ENCODE measurements at regions not wholly inside any gene's neighbourhood (a gene's known extent, or its start where the extent isn't known, plus 50 kb on each side); places are given as distances from the start of the nearest gene placed in this dataset.

- DNase-seq (no peak), ATAC-seq (replicated peaks in 1 of 2) (no peak)
- peaks cover 6 to 14% of the 10 kb centered on the region in 2 donors for H3K9me3 Mint-ChIP-seq
- H3K36me3 Mint-ChIP-seq (ENCODE audit: insufficient read depth in 2 of 2), result peaks cover 11 to 15% of the 10 kb centered on the region in 2 donors
- H3K4me1 Mint-ChIP-seq (ENCODE audit: low read depth), result no peaks in the 10 kb centered on the region
- H3K4me3 Mint-ChIP-seq, result no peak overlapping the region
- no peaks in the 10 kb centered on the region for H3K27me3 Mint-ChIP-seq (ENCODE audit: low read depth)
- H3K27ac Mint-ChIP-seq, result no peak overlapping the region
Observed at GRCh38 chr20:40977218-40977617, 51.4 kb upstream of the TOP1 start.

DNA sequence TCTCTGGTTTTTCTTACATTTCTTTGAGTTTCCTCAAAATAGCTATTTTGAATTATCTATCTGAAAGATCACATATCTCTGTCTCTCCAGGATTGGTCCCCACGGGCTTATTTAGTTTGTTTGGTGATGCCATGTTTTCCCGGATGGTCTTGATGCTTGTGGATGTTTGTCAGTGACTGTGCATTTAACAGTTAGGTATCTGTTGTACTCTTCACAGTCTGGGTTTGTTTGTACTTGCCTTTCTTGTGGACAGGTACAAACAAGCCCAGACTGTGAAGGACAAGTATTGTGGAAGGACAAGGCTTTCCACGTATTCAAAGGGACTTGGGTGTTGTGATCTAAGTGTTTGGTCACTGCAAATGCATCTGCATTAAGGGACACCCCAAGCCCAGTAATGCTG lies 49.9 kb upstream of the TOP1 start:
- no peaks in the 10 kb centered on the region for H3K4me1 Mint-ChIP-seq (ENCODE audit: low read depth)
- no peak overlapping the region for H3K27ac Mint-ChIP-seq
- H3K9me3 Mint-ChIP-seq, result peaks cover 6 to 14% of the 10 kb centered on the region in 2 donors
- no peak overlapping the region for H3K4me3 Mint-ChIP-seq
- DNase-seq (no peak), ATAC-seq (replicated peaks in 1 of 2) (no peak)
- no peaks in the 10 kb centered on the region for H3K27me3 Mint-ChIP-seq (ENCODE audit: low read depth)
- H3K36me3 Mint-ChIP-seq (ENCODE audit: insufficient read depth in 2 of 2), result peaks cover 11 to 15% of the 10 kb centered on the region in 2 donors

Data from activated T-cell treated with anti-CD3 and anti-CD28 coated beads, Interleukin-2, amount 50 U/mL, for 72 hours (primary cell).